ENCODE measurements at regions not wholly inside any gene's neighbourhood (a gene's known extent, or its start where the extent isn't known, plus 50 kb on each side); places are given as distances from the start of the nearest gene placed in this dataset.

GRCh38 chr9:119829748-119830147 is 460.5 kb upstream of the BRINP1 start:
- no peak for DNase-seq (ENCODE audit: low spot score)
- Histone ChIP-seq H3K27me3 (ENCODE audit: control insufficient read depth in 4 of 4, insufficient read depth in 4 of 4, low read length in 3 of 4) (peaks cover 0 to 4% (median 0%) of the 10 kb centered on the region in 4 donors), H3K4me1 (ENCODE audit: control insufficient read depth in 4 of 4, insufficient read depth in 4 of 4, low read length in 3 of 4) (no peaks in the 10 kb centered on the region), H3K4me3 (ENCODE audit: low read depth in 1 of 3, low read length in 3 of 3) (no peak overlapping the region), H3K9ac (ENCODE audit: low read depth in 1 of 2, low read length in 2 of 2) (no peak overlapping the region), H3K9me3 (ENCODE audit: control insufficient read depth in 4 of 4, low read length in 3 of 4) (no peaks in the 10 kb centered on the region), H3K27ac (ENCODE audit: low read depth in 1 of 2, low read length in 2 of 2) (no peak overlapping the region), H3K36me3 (ENCODE audit: control insufficient read depth in 4 of 4, insufficient read depth in 3 of 4, low read depth in 1 of 4, low read length in 3 of 4) (no peaks in the 10 kb centered on the region)
- 64% methylated on average over 3 of the region's 3 CpGs for WGBS
- TF ChIP-seq MAX (IDR thresholded peaks at IDR 0.05): no peak
- no peak for TF ChIP-seq GABPA (IDR thresholded peaks at IDR 0.05 in 1 of 2, conservative IDR thresholded peaks at IDR 0.05 in 1 of 2)
- TF ChIP-seq TAF1 (conservative IDR thresholded peaks at IDR 0.05): no peak
- no peak for TF ChIP-seq CTCF (IDR thresholded peaks at IDR 0.05; ENCODE audit: low read depth, low read length, missing input control)
- no peak for TF ChIP-seq RXRA (IDR thresholded peaks at IDR 0.05)
- no peak for TF ChIP-seq FOXA2 (IDR thresholded peaks at IDR 0.05)

GRCh38 chr9:119829186-119829585 is 460.0 kb upstream of the BRINP1 start:
- TF ChIP-seq HNF4G (IDR thresholded peaks at IDR 0.05) (no peak), ZBTB33 (IDR thresholded peaks at IDR 0.05) (no peak), ATF3 (IDR thresholded peaks at IDR 0.05) (no peak), EGR1 (IDR thresholded peaks at IDR 0.05; ENCODE audit: low read depth in 2 of 2) (no peak), RAD21 (IDR thresholded peaks at IDR 0.05) (no peak), JUND (IDR thresholded peaks at IDR 0.05) (no peak), SP1 (IDR thresholded peaks at IDR 0.05) (no peak), FOXA1 (IDR thresholded peaks at IDR 0.05) (no peak), REST (IDR thresholded peaks at IDR 0.05) (no peak)
- H3K9me3 ChIP-seq (ENCODE audit: control insufficient read depth in 4 of 4, low read length in 3 of 4): no peaks in the 10 kb centered on the region
- H3K27ac ChIP-seq (ENCODE audit: low read depth in 1 of 2, low read length in 2 of 2): no peak overlapping the region
- H3K9ac ChIP-seq (ENCODE audit: low read depth in 1 of 2, low read length in 2 of 2): no peak overlapping the region
- no peak for DNase-seq (ENCODE audit: low spot score)
- peaks cover 0 to 4% (median 0%) of the 10 kb centered on the region in 4 donors for H3K27me3 ChIP-seq (ENCODE audit: control insufficient read depth in 4 of 4, insufficient read depth in 4 of 4, low read length in 3 of 4)
- H3K36me3 ChIP-seq (ENCODE audit: control insufficient read depth in 4 of 4, insufficient read depth in 3 of 4, low read depth in 1 of 4, low read length in 3 of 4): no peaks in the 10 kb centered on the region
- no peaks in the 10 kb centered on the region for H3K4me1 ChIP-seq (ENCODE audit: control insufficient read depth in 4 of 4, insufficient read depth in 4 of 4, low read length in 3 of 4)
- 68% methylated on average over 2 of the region's 2 CpGs for WGBS
- no peak overlapping the region for H3K4me3 ChIP-seq (ENCODE audit: low read depth in 1 of 3, low read length in 3 of 3)

All from liver (tissue), 8 donors.